ENCODE measurements at regions not wholly inside any gene's neighbourhood (a gene's known extent, or its start where the extent isn't known, plus 50 kb on each side); places are given as distances from the start of the nearest gene placed in this dataset.

GRCh38 chr17:5635949-5636348 is 51.6 kb upstream of the NLRP1 start:
- DNase-seq: no peak
- Histone ChIP-seq H3K27ac (ENCODE audit: low read depth in 1 of 3, low read length in 2 of 3) (no peak overlapping the region), H3K36me3 (ENCODE audit: control insufficient read depth in 3 of 3, insufficient read depth in 2 of 3, low read depth in 1 of 3, low read length in 3 of 3) (no peaks in the 10 kb centered on the region), H3K9me3 (ENCODE audit: control insufficient read depth in 2 of 2, insufficient read depth in 1 of 2, low read depth in 1 of 2, low read length in 1 of 2) (no peaks in the 10 kb centered on the region), H3K27me3 (ENCODE audit: control insufficient read depth in 3 of 3, insufficient read depth in 3 of 3, low read length in 3 of 3) (peaks cover 0 to 12% (median 0%) of the 10 kb centered on the region in 3 donors), H3K4me3 (ENCODE audit: low read depth in 1 of 3, low read length in 3 of 3) (no peak overlapping the region), H3K4me1 (ENCODE audit: control insufficient read depth in 3 of 3, insufficient read depth in 2 of 3, low read depth in 1 of 3, low read length in 2 of 3) (no peaks in the 10 kb centered on the region)
- no peak for FAIRE-seq
- WGBS, 3 donors: 74 to 87% (median 79%) methylated on average over 3 of the region's 3 CpGs

GRCh38 chr17:5638596-5638995 is 54.3 kb upstream of the NLRP1 start:
- Histone ChIP-seq H3K4me3 (ENCODE audit: low read depth in 1 of 3, low read length in 3 of 3) (no peak overlapping the region), H3K27ac (ENCODE audit: low read depth in 1 of 3, low read length in 2 of 3) (no peak overlapping the region), H3K27me3 (ENCODE audit: control insufficient read depth in 3 of 3, insufficient read depth in 3 of 3, low read length in 3 of 3) (peaks cover 0 to 9% (median 0%) of the 10 kb centered on the region in 3 donors), H3K36me3 (ENCODE audit: control insufficient read depth in 3 of 3, insufficient read depth in 2 of 3, low read depth in 1 of 3, low read length in 3 of 3) (no peaks in the 10 kb centered on the region), H3K4me1 (ENCODE audit: control insufficient read depth in 3 of 3, insufficient read depth in 2 of 3, low read depth in 1 of 3, low read length in 2 of 3) (no peaks in the 10 kb centered on the region), H3K9me3 (ENCODE audit: control insufficient read depth in 2 of 2, insufficient read depth in 1 of 2, low read depth in 1 of 2, low read length in 1 of 2) (no peaks in the 10 kb centered on the region)
- FAIRE-seq: no peak
- no peak for DNase-seq
- WGBS, 3 donors: 35 to 59% (median 47%) methylated on average over 2 of the region's 2 CpGs

- no peak for DNase-seq
- Histone ChIP-seq H3K4me3 (ENCODE audit: low read depth in 1 of 3, low read length in 3 of 3) (no peak overlapping the region), H3K4me1 (ENCODE audit: control insufficient read depth in 3 of 3, insufficient read depth in 2 of 3, low read depth in 1 of 3, low read length in 2 of 3) (no peaks in the 10 kb centered on the region), H3K27me3 (ENCODE audit: control insufficient read depth in 3 of 3, insufficient read depth in 3 of 3, low read length in 3 of 3) (peaks cover 0 to 4% (median 0%) of the 10 kb centered on the region in 3 donors), H3K27ac (ENCODE audit: low read depth in 1 of 3, low read length in 2 of 3) (no peak overlapping the region), H3K9me3 (ENCODE audit: control insufficient read depth in 2 of 2, insufficient read depth in 1 of 2, low read depth in 1 of 2, low read length in 1 of 2) (no peaks in the 10 kb centered on the region), H3K36me3 (ENCODE audit: control insufficient read depth in 3 of 3, insufficient read depth in 2 of 3, low read depth in 1 of 3, low read length in 3 of 3) (no peaks in the 10 kb centered on the region)
- WGBS, 3 donors: 69 to 80% (median 78%) methylated on average over 2 of the region's 2 CpGs
- FAIRE-seq: no peak
Measured at GRCh38 chr17:5640726-5641125, 56.4 kb upstream of the NLRP1 start.

GRCh38 chr17:5642752-5643151 is 58.4 kb upstream of the NLRP1 start:
- no peaks in the 10 kb centered on the region for H3K9me3 ChIP-seq (ENCODE audit: control insufficient read depth in 2 of 2, insufficient read depth in 1 of 2, low read depth in 1 of 2, low read length in 1 of 2)
- H3K27ac ChIP-seq (ENCODE audit: low read depth in 1 of 3, low read length in 2 of 3): no peak overlapping the region
- peaks cover 0 to 4% (median 0%) of the 10 kb centered on the region in 3 donors for H3K27me3 ChIP-seq (ENCODE audit: control insufficient read depth in 3 of 3, insufficient read depth in 3 of 3, low read length in 3 of 3)
- no peaks in the 10 kb centered on the region for H3K4me1 ChIP-seq (ENCODE audit: control insufficient read depth in 3 of 3, insufficient read depth in 2 of 3, low read depth in 1 of 3, low read length in 2 of 3)
- no peak overlapping the region for H3K4me3 ChIP-seq (ENCODE audit: low read depth in 1 of 3, low read length in 3 of 3)
- no peaks in the 10 kb centered on the region for H3K36me3 ChIP-seq (ENCODE audit: control insufficient read depth in 3 of 3, insufficient read depth in 2 of 3, low read depth in 1 of 3, low read length in 3 of 3)
- FAIRE-seq (no peak), DNase-seq (no peak)
- 86 to 95% (median 91%) methylated on average over 4 of the region's 4 CpGs for WGBS, 3 donors

- FAIRE-seq: no peak
- 87 to 94% (median 90%) methylated on average over 3 of the region's 3 CpGs for WGBS, 3 donors
Measured at GRCh38 chr17:5644065-5644464, 59.8 kb upstream of the NLRP1 start.

GRCh38 chr17:5651348-5651747 is 67.0 kb upstream of the NLRP1 start:
- Histone ChIP-seq H3K9me3 (ENCODE audit: control insufficient read depth in 2 of 2, insufficient read depth in 1 of 2, low read depth in 1 of 2, low read length in 1 of 2) (peaks cover 3 to 12% of the 10 kb centered on the region in 2 donors), H3K36me3 (ENCODE audit: control insufficient read depth in 3 of 3, insufficient read depth in 2 of 3, low read depth in 1 of 3, low read length in 3 of 3) (no peaks in the 10 kb centered on the region), H3K27ac (ENCODE audit: low read depth in 1 of 3, low read length in 2 of 3) (no peak overlapping the region), H3K27me3 (ENCODE audit: control insufficient read depth in 3 of 3, insufficient read depth in 3 of 3, low read length in 3 of 3) (no peaks in the 10 kb centered on the region), H3K4me1 (ENCODE audit: control insufficient read depth in 3 of 3, insufficient read depth in 2 of 3, low read depth in 1 of 3, low read length in 2 of 3) (no peaks in the 10 kb centered on the region), H3K4me3 (ENCODE audit: low read depth in 1 of 3, low read length in 3 of 3) (no peak overlapping the region)
- DNase-seq (no peak), FAIRE-seq (no peak)
- 72 to 76% (median 76%) methylated on average over 3 of the region's 3 CpGs for WGBS, 3 donors

More at GRCh38 chr17:5644065-5644464, 59.8 kb upstream of the NLRP1 start:
- no peaks in the 10 kb centered on the region for H3K9me3 ChIP-seq (ENCODE audit: control insufficient read depth in 2 of 2, insufficient read depth in 1 of 2, low read depth in 1 of 2, low read length in 1 of 2)
- H3K27ac ChIP-seq (ENCODE audit: low read depth in 1 of 3, low read length in 2 of 3): no peak overlapping the region
- H3K4me3 ChIP-seq (ENCODE audit: low read depth in 1 of 3, low read length in 3 of 3): no peak overlapping the region
- no peaks in the 10 kb centered on the region for H3K36me3 ChIP-seq (ENCODE audit: control insufficient read depth in 3 of 3, insufficient read depth in 2 of 3, low read depth in 1 of 3, low read length in 3 of 3)
- peaks cover 0 to 4% (median 0%) of the 10 kb centered on the region in 3 donors for H3K27me3 ChIP-seq (ENCODE audit: control insufficient read depth in 3 of 3, insufficient read depth in 3 of 3, low read length in 3 of 3)
- H3K4me1 ChIP-seq (ENCODE audit: control insufficient read depth in 3 of 3, insufficient read depth in 2 of 3, low read depth in 1 of 3, low read length in 2 of 3): no peaks in the 10 kb centered on the region
- DNase-seq: no peak

- Histone ChIP-seq H3K27me3 (ENCODE audit: control insufficient read depth in 3 of 3, insufficient read depth in 3 of 3, low read length in 3 of 3) (no peaks in the 10 kb centered on the region), H3K9me3 (ENCODE audit: control insufficient read depth in 2 of 2, insufficient read depth in 1 of 2, low read depth in 1 of 2, low read length in 1 of 2) (no peaks in the 10 kb centered on the region)
- no peak for FAIRE-seq
Measured at GRCh38 chr17:5661491-5662125, 77.3 kb upstream of the NLRP1 start.

GRCh38 chr17:5662409-5663085 is 78.2 kb upstream of the NLRP1 start:
- DNase-seq: no peak
- Histone ChIP-seq H3K27ac (ENCODE audit: low read depth in 1 of 3, low read length in 2 of 3) (no peak overlapping the region), H3K4me3 (ENCODE audit: low read depth in 1 of 3, low read length in 3 of 3) (no peak overlapping the region), H3K9me3 (ENCODE audit: control insufficient read depth in 2 of 2, insufficient read depth in 1 of 2, low read depth in 1 of 2, low read length in 1 of 2) (no peaks in the 10 kb centered on the region), H3K4me1 (ENCODE audit: control insufficient read depth in 3 of 3, insufficient read depth in 2 of 3, low read depth in 1 of 3, low read length in 2 of 3) (no peaks in the 10 kb centered on the region), H3K36me3 (ENCODE audit: control insufficient read depth in 3 of 3, insufficient read depth in 2 of 3, low read depth in 1 of 3, low read length in 3 of 3) (no peaks in the 10 kb centered on the region), H3K27me3 (ENCODE audit: control insufficient read depth in 3 of 3, insufficient read depth in 3 of 3, low read length in 3 of 3) (no peaks in the 10 kb centered on the region)
- no peak for FAIRE-seq
- WGBS, 3 donors: 60 to 77% (median 75%) methylated on average over 7 of the region's 7 CpGs

More at GRCh38 chr17:5661491-5662125, 77.3 kb upstream of the NLRP1 start:
- WGBS, 3 donors: 53 to 61% (median 57%) methylated on average over 10 of the region's 10 CpGs
- Histone ChIP-seq H3K4me1 (ENCODE audit: control insufficient read depth in 3 of 3, insufficient read depth in 2 of 3, low read depth in 1 of 3, low read length in 2 of 3) (no peaks in the 10 kb centered on the region), H3K4me3 (ENCODE audit: low read depth in 1 of 3, low read length in 3 of 3) (no peak overlapping the region), H3K27ac (ENCODE audit: low read depth in 1 of 3, low read length in 2 of 3) (no peak overlapping the region), H3K36me3 (ENCODE audit: control insufficient read depth in 3 of 3, insufficient read depth in 2 of 3, low read depth in 1 of 3, low read length in 3 of 3) (no peaks in the 10 kb centered on the region)
- DNase-seq: no peak

Data from small intestine (tissue), 7 donors.